GM19397 (cell line): ENCODE measurements at regions not wholly inside any gene's neighbourhood (a gene's known extent, or its start where the extent isn't known, plus 50 kb on each side); places are given as distances from the start of the nearest gene placed in this dataset.

Source experiments
- ATAC-seq: cut with Tn5 transposase; IDR thresholded peaks from one replicate; pipeline ENCODE4 v1.9.1; 2021; ENCODE audit warnings: mild to moderate bottlenecking, moderate library complexity; ENCODE audit not compliant: unreplicated experiment

GRCh38 chr22:48694296-48694883, 1133.3 kb downstream of the BRD1 start:
- no peak for ATAC-seq

- no peak for ATAC-seq
Observed at GRCh38 chr22:48693377-48694135, 1134.1 kb downstream of the BRD1 start.

GRCh38 chr22:48692734-48693376, 1134.8 kb downstream of the BRD1 start:
- no peak for ATAC-seq

GRCh38 chr22:48691431-48691851, 1136.2 kb downstream of the BRD1 start:
- no peak for ATAC-seq

GRCh38 chr22:48690583-48691317, 1136.9 kb downstream of the BRD1 start:
- ATAC-seq, result no peak

- no peak for ATAC-seq
Observed at GRCh38 chr22:48689206-48689605, 1138.5 kb downstream of the BRD1 start.

- no peak for ATAC-seq
Observed at GRCh38 chr22:48688366-48688765, 1139.3 kb downstream of the BRD1 start.

GRCh38 chr22:48687606-48688005, 1140.1 kb downstream of the BRD1 start:
- ATAC-seq, result no peak

GRCh38 chr22:48686694-48687302, 1140.9 kb downstream of the BRD1 start:
- ATAC-seq, result no peak

GRCh38 chr22:48685767-48686166, 1141.9 kb downstream of the BRD1 start:
- no peak for ATAC-seq

GRCh38 chr22:48683640-48684039, 1144.0 kb downstream of the BRD1 start:
- ATAC-seq, result no peak

GRCh38 chr22:48682504-48682903, 1145.2 kb downstream of the BRD1 start:
- no peak for ATAC-seq

GRCh38 chr22:48680601-48681000, 1147.1 kb downstream of the BRD1 start:
- no peak for ATAC-seq

- no peak for ATAC-seq
Observed at GRCh38 chr22:48679656-48680555, 1147.8 kb downstream of the BRD1 start.

- ATAC-seq, result no peak
Observed at GRCh38 chr22:48678171-48679135, 1149.2 kb downstream of the BRD1 start.

- ATAC-seq, result no peak
Observed at GRCh38 chr22:48677621-48678020, 1150.1 kb downstream of the BRD1 start.

- no peak for ATAC-seq
Observed at GRCh38 chr22:48677168-48677520, 1150.5 kb downstream of the BRD1 start.

GRCh38 chr22:48676266-48677167, 1151.2 kb downstream of the BRD1 start:
- ATAC-seq, result no peak
